ENCODE measurements at regions not wholly inside any gene's neighbourhood (a gene's known extent, or its start where the extent isn't known, plus 50 kb on each side); places are given as distances from the start of the nearest gene placed in this dataset.

DNA sequence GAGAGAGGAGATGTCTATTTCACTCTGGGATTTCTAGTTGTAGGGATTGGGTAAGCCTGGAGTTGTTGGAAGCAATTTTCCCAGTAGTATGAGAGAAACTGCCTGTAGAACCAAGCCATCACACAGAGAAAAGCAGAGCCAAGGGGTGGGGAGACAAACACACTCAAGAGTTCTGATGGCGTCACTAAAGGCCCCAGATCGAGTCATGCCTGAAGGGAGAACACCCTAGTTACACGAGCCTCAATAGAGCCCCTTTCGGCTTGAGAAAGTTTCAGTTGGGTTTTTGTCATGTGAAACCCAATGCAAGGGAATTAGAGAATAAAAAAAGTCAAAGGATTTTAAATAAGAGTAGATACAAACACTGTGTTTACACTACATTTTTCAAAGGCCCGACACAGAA lies 66.1 kb upstream of the PFN2 start:
- TF ChIP-seq, protein P1, sequence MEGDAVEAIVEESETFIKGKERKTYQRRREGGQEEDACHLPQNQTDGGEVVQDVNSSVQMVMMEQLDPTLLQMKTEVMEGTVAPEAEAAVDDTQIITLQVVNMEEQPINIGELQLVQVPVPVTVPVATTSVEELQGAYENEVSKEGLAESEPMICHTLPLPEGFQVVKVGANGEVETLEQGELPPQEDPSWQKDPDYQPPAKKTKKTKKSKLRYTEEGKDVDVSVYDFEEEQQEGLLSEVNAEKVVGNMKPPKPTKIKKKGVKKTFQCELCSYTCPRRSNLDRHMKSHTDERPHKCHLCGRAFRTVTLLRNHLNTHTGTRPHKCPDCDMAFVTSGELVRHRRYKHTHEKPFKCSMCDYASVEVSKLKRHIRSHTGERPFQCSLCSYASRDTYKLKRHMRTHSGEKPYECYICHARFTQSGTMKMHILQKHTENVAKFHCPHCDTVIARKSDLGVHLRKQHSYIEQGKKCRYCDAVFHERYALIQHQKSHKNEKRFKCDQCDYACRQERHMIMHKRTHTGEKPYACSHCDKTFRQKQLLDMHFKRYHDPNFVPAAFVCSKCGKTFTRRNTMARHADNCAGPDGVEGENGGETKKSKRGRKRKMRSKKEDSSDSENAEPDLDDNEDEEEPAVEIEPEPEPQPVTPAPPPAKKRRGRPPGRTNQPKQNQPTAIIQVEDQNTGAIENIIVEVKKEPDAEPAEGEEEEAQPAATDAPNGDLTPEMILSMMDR (IDR thresholded peaks at IDR 0.05): no peak
- Histone ChIP-seq H3K4me3 (no peak overlapping the region), H3K36me3 (ENCODE audit: low read depth) (no peaks in the 10 kb centered on the region), H3K4me1 (ENCODE audit: low read depth) (no peaks in the 10 kb centered on the region), H3K9me3 (peaks cover 2% of the 10 kb centered on the region)
- DNase-seq: no peak
- intact Hi-C loops (cut with DNase I, micrococcal nuclease): no loop called here
- ATAC-seq: no peak

DNA sequence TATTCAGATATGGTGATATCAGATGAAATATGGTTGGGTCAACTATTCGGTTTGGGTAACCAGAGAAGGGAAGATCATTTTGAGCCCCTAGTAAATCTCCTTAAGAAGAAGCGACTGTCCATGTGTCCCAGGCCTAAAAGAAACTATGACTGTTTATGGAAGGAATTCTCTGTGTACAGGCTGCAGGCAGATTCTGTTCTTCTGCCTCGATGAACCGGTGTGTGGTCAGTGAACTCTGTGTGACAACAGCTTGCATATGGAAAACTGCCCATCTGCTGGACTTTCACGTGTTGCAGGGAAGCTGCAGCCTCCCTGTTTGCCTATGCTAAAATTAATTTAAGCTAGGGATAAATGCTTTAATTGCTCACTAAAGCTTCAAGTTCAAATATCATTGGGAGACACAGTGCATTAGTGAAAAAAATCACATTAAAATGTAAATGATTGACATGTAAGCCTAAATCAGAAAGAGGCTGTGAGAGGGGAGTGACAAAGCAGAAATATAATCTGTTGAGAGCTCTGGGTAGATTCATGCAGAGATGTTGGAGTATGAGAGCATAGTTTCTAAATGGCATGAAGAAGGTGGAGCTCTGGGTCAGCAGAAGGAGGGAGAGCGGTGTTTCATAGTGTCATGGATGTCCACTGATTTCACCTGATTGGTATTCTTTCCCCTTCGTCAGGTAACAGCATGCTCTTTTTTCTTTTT lies 65.4 kb upstream of the PFN2 start:
- TF ChIP-seq, protein P1 (IDR thresholded peaks at IDR 0.05): no peak
- intact Hi-C loops (cut with DNase I, micrococcal nuclease): no loop called here
- H3K4me3 ChIP-seq: no peak overlapping the region
- ATAC-seq (no peak), DNase-seq (no peak)
- no peaks in the 10 kb centered on the region for H3K4me1 ChIP-seq (ENCODE audit: low read depth)
- H3K36me3 ChIP-seq (ENCODE audit: low read depth): no peaks in the 10 kb centered on the region
- no peaks in the 10 kb centered on the region for H3K9me3 ChIP-seq

DNA sequence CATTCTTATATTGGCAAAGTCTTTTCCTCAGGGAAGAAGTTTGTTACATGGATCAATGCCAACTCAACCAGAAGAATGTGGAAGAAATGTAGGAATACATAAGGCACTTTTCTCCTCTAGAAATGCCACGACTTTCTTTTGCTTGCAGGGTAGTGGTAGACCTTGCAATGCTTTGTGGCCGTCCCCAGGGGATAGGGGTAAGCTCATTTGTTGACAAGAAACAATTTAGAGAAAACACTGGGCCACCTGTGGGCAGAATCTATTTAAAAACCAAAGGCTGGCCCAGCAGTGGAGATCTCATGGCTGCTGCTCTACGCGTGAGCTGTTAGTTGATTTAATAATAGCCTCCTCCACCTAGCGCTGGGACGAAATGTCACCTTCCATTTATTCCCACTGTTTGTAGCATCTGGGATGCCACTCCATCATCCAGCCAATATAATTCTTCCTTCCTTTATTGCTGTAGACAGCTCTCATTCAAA lies 64.6 kb upstream of the PFN2 start:
- DNase-seq (no peak), ATAC-seq (no peak)
- TF ChIP-seq, protein P1 (IDR thresholded peaks at IDR 0.05): no peak
- Histone ChIP-seq H3K36me3 (ENCODE audit: low read depth) (no peaks in the 10 kb centered on the region), H3K4me3 (no peak overlapping the region), H3K9me3 (no peaks in the 10 kb centered on the region), H3K4me1 (ENCODE audit: low read depth) (no peaks in the 10 kb centered on the region)
- intact Hi-C loops (cut with DNase I, micrococcal nuclease): no loop called here

DNA sequence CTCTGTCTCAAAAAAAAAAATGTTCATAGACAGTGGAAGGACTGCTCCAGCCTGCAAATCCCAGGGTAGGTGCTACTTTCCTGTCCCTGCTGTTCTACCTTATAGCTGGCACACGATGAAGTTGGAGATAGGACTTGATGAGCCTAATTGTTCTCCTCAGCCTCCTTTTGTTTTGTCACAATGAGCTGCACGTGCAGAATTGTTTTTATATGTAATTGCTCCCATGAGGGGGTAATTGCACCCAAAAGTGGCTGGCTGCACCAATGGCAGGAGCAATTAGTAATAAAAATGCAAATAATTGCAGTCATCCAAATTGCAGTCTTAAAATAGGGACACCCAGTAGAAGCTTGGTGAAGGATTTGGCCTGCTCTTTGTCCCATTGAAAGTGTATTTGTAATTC lies 63.0 kb upstream of the PFN2 start:
- intact Hi-C loops (cut with DNase I, micrococcal nuclease): no loop called here
- Histone ChIP-seq H3K36me3 (ENCODE audit: low read depth) (no peaks in the 10 kb centered on the region), H3K9me3 (no peaks in the 10 kb centered on the region), H3K4me1 (ENCODE audit: low read depth) (no peaks in the 10 kb centered on the region), H3K4me3 (no peak overlapping the region)
- DNase-seq (no peak), ATAC-seq (no peak)
- TF ChIP-seq, protein P1 (IDR thresholded peaks at IDR 0.05): no peak

DNA sequence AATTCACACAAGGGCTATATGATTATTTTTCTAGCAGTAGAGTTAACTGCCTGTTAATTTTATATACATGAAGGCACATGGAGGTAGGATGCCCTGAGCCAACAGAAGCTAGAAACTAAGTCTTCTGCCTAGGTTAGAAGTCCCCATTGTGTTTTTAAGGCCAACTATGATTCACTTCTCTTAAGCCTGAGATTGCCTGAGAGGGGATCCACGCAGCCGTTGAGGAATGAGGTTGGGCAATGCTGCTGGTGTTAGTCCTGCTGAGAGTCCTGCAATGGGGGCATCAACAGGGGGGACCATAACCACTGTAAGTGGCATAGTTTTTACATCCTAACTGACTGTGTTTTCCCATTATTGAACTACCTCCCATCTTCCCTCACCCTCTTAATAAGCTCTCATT lies 60.1 kb upstream of the PFN2 start:
- H3K4me1 ChIP-seq (ENCODE audit: low read depth): no peaks in the 10 kb centered on the region
- H3K9me3 ChIP-seq: no peaks in the 10 kb centered on the region
- H3K36me3 ChIP-seq (ENCODE audit: low read depth): no peaks in the 10 kb centered on the region
- intact Hi-C loops (cut with DNase I, micrococcal nuclease): no loop called here
- DNase-seq: no peak
- ATAC-seq: no peak
- H3K4me3 ChIP-seq: no peak overlapping the region
- TF ChIP-seq, protein P1 (IDR thresholded peaks at IDR 0.05): no peak

DNA sequence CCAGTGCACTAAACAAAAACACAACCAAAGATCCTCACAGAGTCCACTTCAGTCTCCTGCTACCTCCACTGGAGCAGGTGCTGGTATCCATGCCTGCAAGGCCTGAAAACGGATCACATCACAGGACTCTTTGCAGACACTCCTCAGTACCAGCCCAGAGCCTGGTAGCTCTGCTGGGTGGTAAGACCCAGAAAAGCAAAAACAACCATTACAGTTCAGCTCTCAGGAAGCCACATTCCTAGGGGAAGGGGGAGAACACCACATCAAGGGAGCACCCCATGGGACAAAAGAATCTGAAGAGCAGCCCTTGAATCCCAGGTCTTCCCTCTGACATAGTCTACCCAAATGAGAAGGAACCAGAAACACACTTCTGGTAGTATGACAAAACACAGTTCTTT lies 52.5 kb upstream of the PFN2 start:
- intact Hi-C loops (cut with DNase I, micrococcal nuclease): no loop called here
- Histone ChIP-seq H3K36me3 (ENCODE audit: low read depth) (no peaks in the 10 kb centered on the region), H3K4me1 (ENCODE audit: low read depth) (no peaks in the 10 kb centered on the region), H3K9me3 (no peaks in the 10 kb centered on the region), H3K4me3 (no peak overlapping the region)
- no peak for ATAC-seq
- DNase-seq: no peak
- TF ChIP-seq, protein P1 (IDR thresholded peaks at IDR 0.05): no peak
